ENCODE measurements at regions not wholly inside any gene's neighbourhood (a gene's known extent, or its start where the extent isn't known, plus 50 kb on each side); places are given as distances from the start of the nearest gene placed in this dataset.

DNA sequence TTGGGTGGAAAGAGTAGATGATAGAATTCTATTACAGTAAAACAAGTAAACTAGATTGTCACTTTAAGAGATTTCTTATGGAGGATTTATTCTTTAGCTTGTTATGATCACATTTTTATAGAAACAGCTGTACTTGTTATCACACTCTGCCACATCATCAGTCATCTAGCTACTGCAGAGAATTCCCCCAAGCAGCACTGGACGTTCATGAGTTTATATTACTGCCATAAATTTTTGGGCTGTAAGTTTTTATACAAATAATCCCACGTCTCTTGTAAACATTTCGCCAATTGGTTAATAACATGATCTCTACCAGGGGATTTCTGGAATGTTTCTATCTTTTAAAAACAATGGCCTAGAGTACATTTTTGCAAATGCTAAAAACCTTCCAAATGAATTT is 238.8 kb downstream of the POLR1F start:
- no peaks in the 10 kb centered on the region for H3K4me1 Mint-ChIP-seq
- Histone ChIP-seq H3K4me1 (no peaks in the 10 kb centered on the region), H3K27me3 (no peaks in the 10 kb centered on the region), H3K4me2 (no peak overlapping the region), H3K4me3 (no peak overlapping the region), H3K36me3 (no peaks in the 10 kb centered on the region), H3F3A (ENCODE audit: low read depth) (no peaks in the 10 kb centered on the region), H4K20me1 (ENCODE audit: low read depth) (no peaks in the 10 kb centered on the region), H3K27ac (no peak overlapping the region), H3K9ac (no peak overlapping the region), H3K9me3 (ENCODE audit: low read depth) (no peaks in the 10 kb centered on the region), H3K79me2 (ENCODE audit: low read depth) (no peaks in the 10 kb centered on the region), H2AFZ (replicated peaks) (no peak overlapping the region)
- H3K36me3 Mint-ChIP-seq = no peaks in the 10 kb centered on the region
- H3K4me3 Mint-ChIP-seq = no peak overlapping the region
- H3K27me3 Mint-ChIP-seq (ENCODE audit: insufficient read depth, low read depth) = no peaks in the 10 kb centered on the region
- TF ChIP-seq EZH2 (IDR thresholded peaks at IDR 0.05) (no peak), EZH2phosphoT487 (IDR thresholded peaks at IDR 0.05) (no peak)
- TF ChIP-seq, protein P1, sequence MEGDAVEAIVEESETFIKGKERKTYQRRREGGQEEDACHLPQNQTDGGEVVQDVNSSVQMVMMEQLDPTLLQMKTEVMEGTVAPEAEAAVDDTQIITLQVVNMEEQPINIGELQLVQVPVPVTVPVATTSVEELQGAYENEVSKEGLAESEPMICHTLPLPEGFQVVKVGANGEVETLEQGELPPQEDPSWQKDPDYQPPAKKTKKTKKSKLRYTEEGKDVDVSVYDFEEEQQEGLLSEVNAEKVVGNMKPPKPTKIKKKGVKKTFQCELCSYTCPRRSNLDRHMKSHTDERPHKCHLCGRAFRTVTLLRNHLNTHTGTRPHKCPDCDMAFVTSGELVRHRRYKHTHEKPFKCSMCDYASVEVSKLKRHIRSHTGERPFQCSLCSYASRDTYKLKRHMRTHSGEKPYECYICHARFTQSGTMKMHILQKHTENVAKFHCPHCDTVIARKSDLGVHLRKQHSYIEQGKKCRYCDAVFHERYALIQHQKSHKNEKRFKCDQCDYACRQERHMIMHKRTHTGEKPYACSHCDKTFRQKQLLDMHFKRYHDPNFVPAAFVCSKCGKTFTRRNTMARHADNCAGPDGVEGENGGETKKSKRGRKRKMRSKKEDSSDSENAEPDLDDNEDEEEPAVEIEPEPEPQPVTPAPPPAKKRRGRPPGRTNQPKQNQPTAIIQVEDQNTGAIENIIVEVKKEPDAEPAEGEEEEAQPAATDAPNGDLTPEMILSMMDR (IDR thresholded peaks at IDR 0.05) = no peak
- no peak overlapping the region for H3K27ac Mint-ChIP-seq
- no peaks in the 10 kb centered on the region for H3K9me3 Mint-ChIP-seq
- DNase-seq (ENCODE audit: low spot score) = no peak

GRCh38 chr7:19465861-19466260 is 243.0 kb downstream of the POLR1F start:
- no peaks in the 10 kb centered on the region for H3K4me1 ChIP-seq
- Mint-ChIP-seq H3K36me3 (no peaks in the 10 kb centered on the region), H3K4me1 (no peaks in the 10 kb centered on the region), H3K27ac (no peak overlapping the region), H3K9me3 (no peaks in the 10 kb centered on the region), H3K27me3 (ENCODE audit: insufficient read depth, low read depth) (no peaks in the 10 kb centered on the region), H3K4me3 (no peak overlapping the region)
- TF ChIP-seq, protein P1 (IDR thresholded peaks at IDR 0.05) = no peak
- TF ChIP-seq EZH2 (IDR thresholded peaks at IDR 0.05) (no peak), EZH2phosphoT487 (IDR thresholded peaks at IDR 0.05) (no peak)
- H3K9ac ChIP-seq = no peak overlapping the region
- no peaks in the 10 kb centered on the region for H3K27me3 ChIP-seq
- no peaks in the 10 kb centered on the region for H4K20me1 ChIP-seq (ENCODE audit: low read depth)
- H3K27ac ChIP-seq = no peak overlapping the region
- no peak overlapping the region for H2AFZ ChIP-seq (replicated peaks)
- H3K9me3 ChIP-seq (ENCODE audit: low read depth) = no peaks in the 10 kb centered on the region
- no peaks in the 10 kb centered on the region for H3K79me2 ChIP-seq (ENCODE audit: low read depth)
- H3F3A ChIP-seq (ENCODE audit: low read depth) = no peaks in the 10 kb centered on the region
- H3K36me3 ChIP-seq = no peaks in the 10 kb centered on the region
- H3K4me2 ChIP-seq = no peak overlapping the region
- no peak for DNase-seq (ENCODE audit: low spot score)
- no peak overlapping the region for H3K4me3 ChIP-seq

- no peaks in the 10 kb centered on the region for H4K20me1 ChIP-seq (ENCODE audit: low read depth)
- no peaks in the 10 kb centered on the region for H3F3A ChIP-seq (ENCODE audit: low read depth)
- Mint-ChIP-seq H3K9me3 (no peaks in the 10 kb centered on the region), H3K4me3 (no peak overlapping the region), H3K4me1 (no peaks in the 10 kb centered on the region), H3K27me3 (ENCODE audit: insufficient read depth, low read depth) (no peaks in the 10 kb centered on the region), H3K36me3 (no peaks in the 10 kb centered on the region), H3K27ac (no peak overlapping the region)
- H3K36me3 ChIP-seq = no peaks in the 10 kb centered on the region
- H3K9me3 ChIP-seq (ENCODE audit: low read depth) = no peaks in the 10 kb centered on the region
- H3K4me2 ChIP-seq = no peak overlapping the region
- H3K4me1 ChIP-seq = no peaks in the 10 kb centered on the region
- H3K4me3 ChIP-seq = no peak overlapping the region
- TF ChIP-seq, protein P1 (IDR thresholded peaks at IDR 0.05) = no peak
- TF ChIP-seq EZH2phosphoT487 (IDR thresholded peaks at IDR 0.05) (no peak), EZH2 (IDR thresholded peaks at IDR 0.05) (no peak)
- H3K27ac ChIP-seq = no peak overlapping the region
- H3K27me3 ChIP-seq = no peaks in the 10 kb centered on the region
- H3K9ac ChIP-seq = no peak overlapping the region
- H3K79me2 ChIP-seq (ENCODE audit: low read depth) = no peaks in the 10 kb centered on the region
- no peak overlapping the region for H2AFZ ChIP-seq (replicated peaks)
- no peak for DNase-seq (ENCODE audit: low spot score)
Observed at GRCh38 chr7:19464751-19465150, 244.1 kb downstream of the POLR1F start.

DNA sequence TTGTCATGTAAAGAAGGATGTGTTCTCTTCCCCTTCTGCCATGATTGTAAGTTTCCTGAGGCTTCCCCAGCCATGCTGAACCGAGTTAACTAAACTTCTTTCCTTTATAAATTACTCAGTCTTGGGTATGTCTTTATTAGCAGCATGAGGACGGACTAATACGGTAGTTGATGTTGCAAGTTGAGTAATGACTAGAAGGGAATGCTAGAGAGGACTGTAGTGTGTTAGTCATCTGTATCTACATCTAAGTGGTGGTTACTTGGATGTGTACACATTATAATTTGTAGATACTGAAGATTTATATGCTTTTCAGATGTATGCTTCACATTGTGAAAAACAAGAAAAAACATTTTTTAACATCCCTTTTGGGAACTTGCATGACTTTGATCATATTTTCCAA is 244.6 kb downstream of the POLR1F start:
- H3K9me3 ChIP-seq (ENCODE audit: low read depth) = no peaks in the 10 kb centered on the region
- Mint-ChIP-seq H3K4me1 (no peaks in the 10 kb centered on the region), H3K36me3 (no peaks in the 10 kb centered on the region), H3K9me3 (no peaks in the 10 kb centered on the region), H3K4me3 (no peak overlapping the region), H3K27ac (no peak overlapping the region), H3K27me3 (ENCODE audit: insufficient read depth, low read depth) (no peaks in the 10 kb centered on the region)
- H3K4me3 ChIP-seq = no peak overlapping the region
- DNase-seq (ENCODE audit: low spot score) = no peak
- no peaks in the 10 kb centered on the region for H3K36me3 ChIP-seq
- H3K27ac ChIP-seq = no peak overlapping the region
- no peak overlapping the region for H3K4me2 ChIP-seq
- no peaks in the 10 kb centered on the region for H3F3A ChIP-seq (ENCODE audit: low read depth)
- TF ChIP-seq EZH2 (IDR thresholded peaks at IDR 0.05) = no peak
- TF ChIP-seq, protein P1 (IDR thresholded peaks at IDR 0.05) = no peak
- no peak for TF ChIP-seq EZH2phosphoT487 (IDR thresholded peaks at IDR 0.05)
- no peaks in the 10 kb centered on the region for H3K27me3 ChIP-seq
- H3K4me1 ChIP-seq = no peaks in the 10 kb centered on the region
- no peaks in the 10 kb centered on the region for H3K79me2 ChIP-seq (ENCODE audit: low read depth)
- no peak overlapping the region for H2AFZ ChIP-seq (replicated peaks)
- no peaks in the 10 kb centered on the region for H4K20me1 ChIP-seq (ENCODE audit: low read depth)
- H3K9ac ChIP-seq = no peak overlapping the region
